ENCODE measurements at regions not wholly inside any gene's neighbourhood (a gene's known extent, or its start where the extent isn't known, plus 50 kb on each side); places are given as distances from the start of the nearest gene placed in this dataset.
"Not testable (repeated sequence)": the region's sequence is repeated elsewhere in the genome, so short reads cannot be mapped to it uniquely, and the experiment has no call there.

GRCh38 chr13:105841286-105841685 is 694.2 kb downstream of the EFNB2 start:
- H4K20me1 ChIP-seq (ENCODE audit: insufficient read depth, low read length) = no peaks in the 10 kb centered on the region
- H3K4me1 ChIP-seq (ENCODE audit: insufficient read depth, low read length, poor library complexity, severe bottlenecking) = no peaks in the 10 kb centered on the region
- no peaks in the 10 kb centered on the region for H3K9me3 ChIP-seq (ENCODE audit: low read length)
- no peak overlapping the region for H2AFZ ChIP-seq (ENCODE audit: low read length)
- no peak overlapping the region for H3K4me2 ChIP-seq (ENCODE audit: low read length)
- BruUV-seq (replicated peaks) = no TSS peak
- H3K27ac ChIP-seq (ENCODE audit: low read depth, low read length, poor library complexity, severe bottlenecking) = no peak overlapping the region
- H3K79me2 ChIP-seq (ENCODE audit: insufficient read depth, low read depth, low read length) = no peaks in the 10 kb centered on the region
- ChIA-PET CTCF (ENCODE audit: unreplicated experiment) (no interaction called here), POLR2A (no interaction called here)
- TF ChIP-seq, protein P1, sequence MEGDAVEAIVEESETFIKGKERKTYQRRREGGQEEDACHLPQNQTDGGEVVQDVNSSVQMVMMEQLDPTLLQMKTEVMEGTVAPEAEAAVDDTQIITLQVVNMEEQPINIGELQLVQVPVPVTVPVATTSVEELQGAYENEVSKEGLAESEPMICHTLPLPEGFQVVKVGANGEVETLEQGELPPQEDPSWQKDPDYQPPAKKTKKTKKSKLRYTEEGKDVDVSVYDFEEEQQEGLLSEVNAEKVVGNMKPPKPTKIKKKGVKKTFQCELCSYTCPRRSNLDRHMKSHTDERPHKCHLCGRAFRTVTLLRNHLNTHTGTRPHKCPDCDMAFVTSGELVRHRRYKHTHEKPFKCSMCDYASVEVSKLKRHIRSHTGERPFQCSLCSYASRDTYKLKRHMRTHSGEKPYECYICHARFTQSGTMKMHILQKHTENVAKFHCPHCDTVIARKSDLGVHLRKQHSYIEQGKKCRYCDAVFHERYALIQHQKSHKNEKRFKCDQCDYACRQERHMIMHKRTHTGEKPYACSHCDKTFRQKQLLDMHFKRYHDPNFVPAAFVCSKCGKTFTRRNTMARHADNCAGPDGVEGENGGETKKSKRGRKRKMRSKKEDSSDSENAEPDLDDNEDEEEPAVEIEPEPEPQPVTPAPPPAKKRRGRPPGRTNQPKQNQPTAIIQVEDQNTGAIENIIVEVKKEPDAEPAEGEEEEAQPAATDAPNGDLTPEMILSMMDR (conservative IDR thresholded peaks at IDR 0.05; ENCODE audit: low read length) = no peak
- no peak for TF ChIP-seq EZH2phosphoT487 (IDR thresholded peaks at IDR 0.05; ENCODE audit: borderline replicate concordance, low read depth, low read length)
- H3K4me3 ChIP-seq (ENCODE audit: low read depth, low read length, poor library complexity, severe bottlenecking) = no peak overlapping the region
- H3K9me2 ChIP-seq (ENCODE audit: insufficient read depth, low read length) = no peaks in the 10 kb centered on the region
- no peaks in the 10 kb centered on the region for H3K36me3 ChIP-seq (ENCODE audit: insufficient read depth, low read length)
- no peak for DNase-seq (ENCODE audit: low spot score)
- intact Hi-C loops (cut with micrococcal nuclease; ENCODE audit: unreplicated experiment) = no loop called here

GRCh38 chr13:105838231-105838630 is 697.2 kb downstream of the EFNB2 start:
- intact Hi-C loops (cut with micrococcal nuclease; ENCODE audit: unreplicated experiment) = no loop called here

DNA sequence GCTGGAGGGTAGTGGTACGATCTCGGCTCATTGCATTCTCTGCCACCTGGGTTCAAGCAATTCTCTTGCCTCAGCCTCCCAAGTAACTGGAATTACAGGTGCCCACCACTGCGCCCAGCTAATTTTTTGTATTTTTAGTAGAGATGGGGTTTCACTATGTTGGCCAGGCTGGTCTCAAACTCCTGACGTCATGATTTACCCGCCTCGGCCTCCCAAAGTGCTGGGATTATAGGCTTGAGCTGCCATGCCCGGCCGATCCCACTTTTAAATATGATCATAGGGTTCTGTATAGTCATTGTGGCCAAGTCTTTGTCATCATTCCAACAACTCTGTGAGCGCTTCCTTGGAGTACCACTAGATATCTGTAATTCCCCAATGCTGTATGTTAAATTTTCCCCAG is 698.2 kb downstream of the EFNB2 start:
- intact Hi-C loops (cut with micrococcal nuclease; ENCODE audit: unreplicated experiment); CTCF ChIA-PET (ENCODE audit: unreplicated experiment); H4K20me1 ChIP-seq (ENCODE audit: insufficient read depth, low read length): not testable (repeated sequence)

More at GRCh38 chr13:105838231-105838630, 697.2 kb downstream of the EFNB2 start:
- no peak overlapping the region for H3K4me3 ChIP-seq (ENCODE audit: low read depth, low read length, poor library complexity, severe bottlenecking)
- no peak overlapping the region for H2AFZ ChIP-seq (ENCODE audit: low read length)
- H4K20me1 ChIP-seq (ENCODE audit: insufficient read depth, low read length) = no peaks in the 10 kb centered on the region
- H3K27ac ChIP-seq (ENCODE audit: low read depth, low read length, poor library complexity, severe bottlenecking) = no peak overlapping the region
- BruUV-seq (replicated peaks) = no TSS peak
- ChIA-PET POLR2A (interaction anchor here (1.5 kb wide), 1 partner anchor 18 kb away, joined by 5 read pairs; no protein-coding TSS in a partner anchor), CTCF (ENCODE audit: unreplicated experiment) (no interaction called here)
- TF ChIP-seq EZH2phosphoT487 (IDR thresholded peaks at IDR 0.05; ENCODE audit: borderline replicate concordance, low read depth, low read length) = no peak
- TF ChIP-seq, protein P1 (conservative IDR thresholded peaks at IDR 0.05; ENCODE audit: low read length) = no peak
- H3K9me2 ChIP-seq (ENCODE audit: insufficient read depth, low read length) = no peaks in the 10 kb centered on the region
- no peaks in the 10 kb centered on the region for H3K9me3 ChIP-seq (ENCODE audit: low read length)
- H3K4me2 ChIP-seq (ENCODE audit: low read length) = no peak overlapping the region
- no peaks in the 10 kb centered on the region for H3K4me1 ChIP-seq (ENCODE audit: insufficient read depth, low read length, poor library complexity, severe bottlenecking)
- no peaks in the 10 kb centered on the region for H3K36me3 ChIP-seq (ENCODE audit: insufficient read depth, low read length)
- no peak for DNase-seq (ENCODE audit: low spot score)
- H3K79me2 ChIP-seq (ENCODE audit: insufficient read depth, low read depth, low read length) = no peaks in the 10 kb centered on the region

More for the DNA sequence above, 698.2 kb downstream of the EFNB2 start:
- not testable (repeated sequence) for DNase-seq (ENCODE audit: low spot score); H3K36me3 ChIP-seq (ENCODE audit: insufficient read depth, low read length); H3K79me2 ChIP-seq (ENCODE audit: insufficient read depth, low read depth, low read length); BruUV-seq (replicated peaks); H3K4me1 ChIP-seq (ENCODE audit: insufficient read depth, low read length, poor library complexity, severe bottlenecking); H3K4me2 ChIP-seq (ENCODE audit: low read length); H2AFZ ChIP-seq (ENCODE audit: low read length); H3K4me3 ChIP-seq (ENCODE audit: low read depth, low read length, poor library complexity, severe bottlenecking); H3K27ac ChIP-seq (ENCODE audit: low read depth, low read length, poor library complexity, severe bottlenecking); H3K9me3 ChIP-seq (ENCODE audit: low read length); H3K9me2 ChIP-seq (ENCODE audit: insufficient read depth, low read length)
- POLR2A ChIA-PET = interaction anchor here (0.6 to 1.5 kb wide), 2 partner anchors 17 to 1041 kb away, joined by 3 to 5 read pairs; no protein-coding TSS in a partner anchor

Measured in OCI-LY7 (cell line).